Neural cell (in vitro differentiated cells): ENCODE measurements at regions not wholly inside any gene's neighbourhood (a gene's known extent, or its start where the extent isn't known, plus 50 kb on each side); places are given as distances from the start of the nearest gene placed in this dataset.

Source experiments
- H2AFZ ChIP-seq: fragments of 200-600, 300-800 bp; sonication (generic), shearing (Covaris generic); 2 replicates; pipeline ENCODE4 v1.6.0; 2014; ENCODE audit warnings: low read depth, mild to moderate bottlenecking, antibody characterized with exemption, low read length, moderate library complexity
- H3F3A ChIP-seq: fragments of 200-600 bp; shearing (Covaris generic); 2 replicates; pipeline ENCODE4 v1.6.1; 2016; ENCODE audit warnings: mild to moderate bottlenecking, moderate library complexity, mixed read lengths, antibody characterized with exemption, low read length; ENCODE audit not compliant: insufficient read depth, poor library complexity, severe bottlenecking
- H3K27ac ChIP-seq: fragments of 200-600, 300-800 bp; sonication (generic), shearing (Covaris generic); 2 replicates; pipeline ENCODE4 v1.5.1; 2014; ENCODE audit warnings: mild to moderate bottlenecking, low read length, moderate library complexity
- H3K27me3 ChIP-seq: fragments of 300-800, 200-600 bp; sonication (generic), shearing (Covaris generic); 2 replicates; pipeline ENCODE4 v1.6.0; 2014; ENCODE audit warnings: mild to moderate bottlenecking, low read depth, low read length, moderate library complexity; ENCODE audit not compliant: insufficient read depth
- H3K36me3 ChIP-seq: fragments of 300-800, 200-600 bp; sonication (generic), shearing (Covaris generic); 2 replicates; pipeline ENCODE4 v1.5.1; 2014; ENCODE audit warnings: mild to moderate bottlenecking, antibody characterized with exemption, low read length, moderate library complexity; ENCODE audit not compliant: insufficient read depth
- H3K4me2 ChIP-seq: fragments of 300-800, 200-600 bp; sonication (generic), shearing (Covaris generic); 2 replicates; pipeline ENCODE4 v1.6.0; 2014; ENCODE audit warnings: mild to moderate bottlenecking, low read length
- H3K4me3 ChIP-seq: fragments of 300-800, 200-600 bp; sonication (generic), shearing (Covaris generic); 2 replicates; pipeline ENCODE4 v1.5.1; 2014; ENCODE audit warnings: mild to moderate bottlenecking, low read length, moderate library complexity
- H3K79me2 ChIP-seq: fragments of 200-600 bp; shearing (Covaris generic); replicated peaks from 2 replicates; pipeline ENCODE4 v1.6.0; 2014; ENCODE audit warnings: mild to moderate bottlenecking, low read length, moderate library complexity; ENCODE audit not compliant: insufficient read depth
- H3K9ac ChIP-seq: fragments of 300-800, 200-600 bp; sonication (generic), shearing (Covaris generic); 2 replicates; pipeline ENCODE4 v1.6.1; 2016; ENCODE audit warnings: mild to moderate bottlenecking, low read length, mixed read lengths
- H3K9me2 ChIP-seq: fragments of 200-600 bp; shearing (Covaris generic); 2 replicates; pipeline ENCODE4 v1.6.1; 2016; ENCODE audit warnings: mild to moderate bottlenecking, low read length, mixed read lengths; ENCODE audit not compliant: insufficient read depth
- H3K9me3 ChIP-seq: fragments of 200-600, 300-800 bp; sonication (generic), shearing (Covaris generic); 2 replicates; pipeline ENCODE4 v1.6.1; 2016; ENCODE audit warnings: mild to moderate bottlenecking, mixed run types, low read length, moderate library complexity, mixed read lengths
- H4K20me1 ChIP-seq: fragments of 200-600 bp; shearing (Covaris generic); 2 replicates; pipeline ENCODE4 v1.6.1; 2016; ENCODE audit warnings: mild to moderate bottlenecking, mixed run types; ENCODE audit not compliant: insufficient read depth
- CTCF ChIP-seq: fragments of 450-650 bp; IDR thresholded peaks from 2 replicates; pipeline ENCODE4 v1.5.1; 2014; ENCODE audit warnings: antibody characterized with exemption, mild to moderate bottlenecking, moderate library complexity; ENCODE audit not compliant: poor library complexity, severe bottlenecking
- EP300 ChIP-seq: fragments of 450-650 bp; conservative IDR thresholded peaks from 2 replicates; pipeline ENCODE4 v1.6.1; 2014; ENCODE audit warnings: antibody characterized with exemption, mild to moderate bottlenecking, moderate library complexity; ENCODE audit not compliant: poor library complexity, severe bottlenecking
- EZH2 ChIP-seq: fragments of 200-600, 300-800 bp; shearing (Covaris generic), sonication (generic); IDR thresholded peaks from 2 replicates; pipeline ENCODE4 v1.6.1; 2014; ENCODE audit warnings: antibody characterized with exemption, low read length, borderline replicate concordance, mild to moderate bottlenecking; ENCODE audit not compliant: insufficient read depth, poor library complexity, severe bottlenecking
- MXI1 ChIP-seq: fragments of 450-650 bp; conservative IDR thresholded peaks from 2 replicates; pipeline ENCODE4 v1.6.1; 2014; ENCODE audit warnings: antibody characterized with exemption, mild to moderate bottlenecking; ENCODE audit not compliant: poor library complexity, severe bottlenecking
- POLR2AphosphoS5 ChIP-seq: IDR thresholded peaks from 2 replicates; pipeline ENCODE4 v1.6.1; 2012
- RAD21 ChIP-seq: fragments of 450-650 bp; conservative IDR thresholded peaks from 2 replicates; pipeline ENCODE4 v1.6.1; 2014; ENCODE audit warnings: antibody characterized with exemption, mild to moderate bottlenecking, moderate library complexity
- REST ChIP-seq: IDR thresholded peaks from 2 replicates; pipeline ENCODE4 v1.6.1; 2012; ENCODE audit warnings: borderline replicate concordance
- SMC3 ChIP-seq: fragments of 450-650 bp; conservative IDR thresholded peaks from 2 replicates; pipeline ENCODE4 v1.6.1; 2014; ENCODE audit warnings: antibody characterized with exemption, mild to moderate bottlenecking, moderate library complexity; ENCODE audit not compliant: poor library complexity
- TAF1 ChIP-seq: IDR thresholded peaks from 2 replicates; pipeline ENCODE4 v1.6.1; 2012; ENCODE audit warnings: low read depth

GRCh38 chr18:56119681-56120080, 518.7 kb downstream of the TXNL1 start:
- no peaks in the 10 kb centered on the region for H3K9me2 ChIP-seq
- no peaks in the 10 kb centered on the region for H4K20me1 ChIP-seq
- no peaks in the 10 kb centered on the region for H3K27me3 ChIP-seq
- no peak overlapping the region for H3K27ac ChIP-seq
- H3F3A ChIP-seq: no peaks in the 10 kb centered on the region
- no peaks in the 10 kb centered on the region for H3K79me2 ChIP-seq
- H3K9ac ChIP-seq: no peak overlapping the region
- no peak for TF ChIP-seq CTCF
- TF ChIP-seq EP300: no peak
- no peak for TF ChIP-seq REST
- TF ChIP-seq EZH2: no peak
- no peak for TF ChIP-seq TAF1
- H3K36me3 ChIP-seq: no peaks in the 10 kb centered on the region
- H3K9me3 ChIP-seq: no peaks in the 10 kb centered on the region
- no peak overlapping the region for H3K4me2 ChIP-seq
- H2AFZ ChIP-seq: no peak overlapping the region
- H3K4me3 ChIP-seq: no peak overlapping the region

- H3K9me3 ChIP-seq: no peaks in the 10 kb centered on the region
- H3F3A ChIP-seq: no peaks in the 10 kb centered on the region
- TF ChIP-seq EP300 (no peak), CTCF (no peak), EZH2 (no peak), SMC3 (no peak), REST (no peak), MXI1 (no peak), RAD21 (no peak), POLR2AphosphoS5 (no peak), TAF1 (no peak)
- no peaks in the 10 kb centered on the region for H4K20me1 ChIP-seq
- no peaks in the 10 kb centered on the region for H3K27me3 ChIP-seq
- no peak overlapping the region for H3K9ac ChIP-seq
- H3K9me2 ChIP-seq: no peaks in the 10 kb centered on the region
- H3K79me2 ChIP-seq: no peaks in the 10 kb centered on the region
- H3K4me2 ChIP-seq: no peak overlapping the region
- no peak overlapping the region for H2AFZ ChIP-seq
- H3K27ac ChIP-seq: no peak overlapping the region
- H3K4me3 ChIP-seq: no peak overlapping the region
- H3K36me3 ChIP-seq: no peaks in the 10 kb centered on the region
Observed at GRCh38 chr18:56118422-56118821, 520.0 kb downstream of the TXNL1 start.
